SK-N-SH treated with all-trans-retinoic acid at 6 μM for 48 hours (cell line): ENCODE measurements at regions not wholly inside any gene's neighbourhood (a gene's known extent, or its start where the extent isn't known, plus 50 kb on each side); places are given as distances from the start of the nearest gene placed in this dataset.
A peak's percentile ranks its signal among the peaks of the same experiment; 100 is the strongest.

ENCODE experiments used
- ATAC-seq: fragments of 200-7000 bp; cut with Tn5 transposase; 3 replicates; pipeline ENCODE4 v1.9.1; 2020; ENCODE audit warnings: mild to moderate bottlenecking, moderate library complexity
- BACH2 ChIP-seq: fragments of 250-450 bp; sonication (Bioruptor Pico); IDR thresholded peaks from 2 replicates; pipeline ENCODE4 v1.9.0; 2021; ENCODE audit warnings: mild to moderate bottlenecking, borderline replicate concordance
- CREB5 ChIP-seq: fragments of 250-450 bp; sonication (Bioruptor Pico); IDR thresholded peaks from 2 replicates; pipeline ENCODE4 v1.5.1; 2020; ENCODE audit warnings: low read depth, mild to moderate bottlenecking, moderate library complexity
- CSRNP3 ChIP-seq: fragments of 250-450 bp; sonication (Bioruptor Pico); IDR thresholded peaks from 2 replicates; pipeline ENCODE4 v1.5.1; 2021; ENCODE audit warnings: mild to moderate bottlenecking, moderate library complexity
- ESRRG ChIP-seq: fragments of 250-450 bp; sonication (Bioruptor Pico); IDR thresholded peaks from 2 replicates; pipeline ENCODE4 v1.6.1; 2021; ENCODE audit warnings: mild to moderate bottlenecking
- ISL1 ChIP-seq: fragments of 250-450 bp; sonication (Bioruptor Pico); IDR thresholded peaks from 2 replicates; pipeline ENCODE4 v2.1.2; 2022; ENCODE audit warnings: mild to moderate bottlenecking, moderate library complexity
- OSR1 ChIP-seq: fragments of 250-450 bp; sonication (Bioruptor Pico); IDR thresholded peaks from 2 replicates; pipeline ENCODE4 v1.8.0; 2022; ENCODE audit warnings: moderate library complexity, mild to moderate bottlenecking, inconsistent platforms
- PATZ1 ChIP-seq: fragments of 250-450 bp; sonication (Bioruptor Pico); IDR thresholded peaks from 2 replicates; pipeline ENCODE4 v1.8.0; 2020; ENCODE audit warnings: mild to moderate bottlenecking, moderate library complexity, borderline replicate concordance
- PPARA ChIP-seq: fragments of 250-450 bp; sonication (Bioruptor Pico); IDR thresholded peaks from 2 replicates; pipeline ENCODE4 v1.5.0; 2020; ENCODE audit warnings: mild to moderate bottlenecking, borderline replicate concordance
- RARB ChIP-seq: fragments of 250-450 bp; sonication (Bioruptor Pico); IDR thresholded peaks from 2 replicates; pipeline ENCODE4 v1.8.0; 2021; ENCODE audit warnings: mild to moderate bottlenecking, moderate library complexity
- SNAI2 ChIP-seq: fragments of 250-450 bp; sonication (Bioruptor Pico); IDR thresholded peaks from 2 replicates; pipeline ENCODE4 v1.5.0; 2020; ENCODE audit warnings: mild to moderate bottlenecking, moderate library complexity
- TCF4 ChIP-seq: fragments of 250-450 bp; sonication (Bioruptor Pico); IDR thresholded peaks from 2 replicates; pipeline ENCODE4 v1.8.0; 2021; ENCODE audit warnings: mild to moderate bottlenecking, moderate library complexity, borderline replicate concordance
- TOX ChIP-seq: fragments of 250-450 bp; sonication (Bioruptor Pico); IDR thresholded peaks from 2 replicates; pipeline ENCODE4 v1.8.0; 2021; ENCODE audit warnings: mild to moderate bottlenecking, moderate library complexity, borderline replicate concordance
- TSHZ2 ChIP-seq: fragments of 250-450 bp; sonication (Bioruptor Pico); IDR thresholded peaks from 2 replicates; pipeline ENCODE4 v1.5.0; 2020; ENCODE audit warnings: mild to moderate bottlenecking, moderate library complexity
- ZC3H10 ChIP-seq: fragments of 250-450 bp; sonication (Bioruptor Pico); IDR thresholded peaks from 2 replicates; pipeline ENCODE4 v1.5.1; 2021; ENCODE audit warnings: mild to moderate bottlenecking, moderate library complexity
- ZFP3 ChIP-seq: fragments of 250-450 bp; sonication (Bioruptor Pico); IDR thresholded peaks from 2 replicates; pipeline ENCODE4 v1.5.0; 2020; ENCODE audit warnings: mild to moderate bottlenecking, moderate library complexity
- ZFP30 ChIP-seq: fragments of 450-650 bp; formaldehyde crosslinking; IDR thresholded peaks from 2 replicates; pipeline ENCODE4 v1.5.0; 2022; ENCODE audit warnings: mild to moderate bottlenecking, moderate library complexity
- ZNF565 ChIP-seq: fragments of 450-650 bp; formaldehyde crosslinking; conservative IDR thresholded peaks from 2 replicates; pipeline ENCODE4 v1.5.0; 2020; ENCODE audit warnings: low read depth, mild to moderate bottlenecking, moderate library complexity
- ZNF70 ChIP-seq: fragments of 450-650 bp; formaldehyde crosslinking; IDR thresholded peaks from 2 replicates; pipeline ENCODE4 v1.5.0; 2020; ENCODE audit warnings: mild to moderate bottlenecking, moderate library complexity
- ZNF8 ChIP-seq: fragments of 450-650 bp; formaldehyde crosslinking; IDR thresholded peaks from 2 replicates; pipeline ENCODE4 v1.5.0; 2020; ENCODE audit warnings: mild to moderate bottlenecking, moderate library complexity
- TF ChIP-seq, protein P1 (sequence below): fragments of 250-450 bp; sonication (Bioruptor Pico); IDR thresholded peaks from 2 replicates; pipeline ENCODE4 v1.8.0; 2021; ENCODE audit warnings: low read depth, mild to moderate bottlenecking, moderate library complexity, borderline replicate concordance

- ATAC-seq = no peak
- TF ChIP-seq CREB5 (CRISPR knock-in tag) (no peak), BACH2 (CRISPR knock-in tag) (no peak), SNAI2 (CRISPR knock-in tag) (no peak), PATZ1 (CRISPR knock-in tag) (no peak), ZNF565 (CRISPR knock-in tag) (no peak), ZC3H10 (CRISPR knock-in tag) (no peak), TOX (CRISPR knock-in tag) (no peak), OSR1 (no peak), ISL1 (CRISPR knock-in tag) (no peak), TCF4 (CRISPR knock-in tag) (no peak), ESRRG (CRISPR knock-in tag) (no peak), ZNF70 (CRISPR knock-in tag) (no peak), ZNF8 (CRISPR knock-in tag) (no peak), PPARA (CRISPR knock-in tag) (no peak)
- TF ChIP-seq, protein P1, sequence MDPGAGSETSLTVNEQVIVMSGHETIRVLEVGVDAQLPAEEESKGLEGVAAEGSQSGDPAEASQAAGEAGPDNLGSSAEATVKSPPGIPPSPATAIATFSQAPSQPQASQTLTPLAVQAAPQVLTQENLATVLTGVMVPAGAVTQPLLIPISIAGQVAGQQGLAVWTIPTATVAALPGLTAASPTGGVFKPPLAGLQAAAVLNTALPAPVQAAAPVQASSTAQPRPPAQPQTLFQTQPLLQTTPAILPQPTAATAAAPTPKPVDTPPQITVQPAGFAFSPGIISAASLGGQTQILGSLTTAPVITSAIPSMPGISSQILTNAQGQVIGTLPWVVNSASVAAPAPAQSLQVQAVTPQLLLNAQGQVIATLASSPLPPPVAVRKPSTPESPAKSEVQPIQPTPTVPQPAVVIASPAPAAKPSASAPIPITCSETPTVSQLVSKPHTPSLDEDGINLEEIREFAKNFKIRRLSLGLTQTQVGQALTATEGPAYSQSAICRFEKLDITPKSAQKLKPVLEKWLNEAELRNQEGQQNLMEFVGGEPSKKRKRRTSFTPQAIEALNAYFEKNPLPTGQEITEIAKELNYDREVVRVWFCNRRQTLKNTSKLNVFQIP = no peak
Measured at GRCh38 chr2:234423884-234424283, 73.0 kb downstream of the ARL4C start.

DNA sequence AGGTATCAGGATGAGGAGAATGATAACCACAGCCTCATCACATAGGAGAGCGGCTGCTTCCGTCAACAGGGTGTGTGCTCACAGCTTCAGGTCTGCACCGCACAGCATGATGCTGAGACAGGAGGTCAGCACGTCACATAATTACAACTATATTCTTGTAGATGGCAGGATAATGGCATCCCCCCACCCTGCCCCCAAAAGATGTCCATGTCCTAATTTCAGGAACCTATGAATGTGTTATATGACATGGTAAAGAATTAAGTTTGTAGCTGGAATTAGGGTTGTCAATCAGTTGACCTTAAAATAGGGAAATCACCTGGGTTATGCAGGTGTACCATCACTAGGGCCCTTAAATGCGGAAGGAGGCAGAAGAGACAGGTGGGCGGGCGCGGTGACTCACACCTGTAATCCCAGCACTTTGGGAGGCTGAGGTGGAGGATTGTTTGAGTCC lies 73.9 kb downstream of the ARL4C start:
- no peak for ATAC-seq
- no peak for TF ChIP-seq ESRRG (CRISPR knock-in tag)
- TF ChIP-seq ZFP30 = no peak
- TF ChIP-seq PPARA (CRISPR knock-in tag) = no peak
- no peak for TF ChIP-seq ISL1 (CRISPR knock-in tag)

DNA sequence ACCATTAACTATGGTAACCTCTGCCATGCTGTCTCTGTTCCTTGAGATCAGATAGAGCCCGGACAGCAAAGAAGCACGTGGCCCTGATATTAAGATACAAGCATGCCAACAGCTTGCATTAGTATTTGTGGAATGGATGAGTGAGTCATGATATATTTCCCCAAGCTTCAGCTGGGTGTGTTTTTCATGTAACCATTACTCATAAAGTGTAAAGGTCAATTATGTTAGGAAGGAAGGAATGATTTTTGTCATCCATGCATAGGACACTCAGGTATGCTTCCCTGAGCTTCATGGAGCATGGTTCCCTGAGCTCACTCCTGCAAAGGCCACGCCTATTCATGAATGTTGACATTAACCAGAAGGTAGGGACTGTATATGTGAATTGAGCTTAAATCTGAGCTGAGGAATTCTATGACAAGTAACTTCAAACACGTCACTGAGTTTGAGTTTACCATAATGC lies 74.6 kb downstream of the ARL4C start:
- TF ChIP-seq, protein P1 = no peak
- peak; percentile 58 for TF ChIP-seq ISL1 (CRISPR knock-in tag)
- peak; percentile 98 for ATAC-seq

DNA sequence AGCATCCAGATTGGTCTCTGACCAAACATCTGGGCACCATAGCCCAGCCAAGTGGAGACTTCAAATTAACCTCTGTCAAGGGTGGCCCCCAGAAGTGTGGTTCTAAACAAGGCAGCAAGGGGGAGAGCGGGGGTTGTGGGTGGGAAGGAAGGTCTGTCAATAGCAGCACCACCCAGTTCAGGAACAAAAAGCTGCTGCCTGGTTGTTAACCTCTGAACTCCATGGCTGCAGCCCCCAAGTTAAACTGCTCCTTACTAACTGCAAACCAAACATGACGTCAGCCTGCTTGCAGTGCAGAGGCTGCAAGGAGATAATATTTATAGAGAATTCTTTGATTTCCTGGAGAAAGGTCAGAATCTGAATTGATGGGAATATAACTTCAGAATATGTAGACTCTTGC lies 76.5 kb downstream of the ARL4C start:
- ATAC-seq = no peak
- TF ChIP-seq BACH2 (CRISPR knock-in tag) = no peak
- TF ChIP-seq, protein P1 = no peak
- TF ChIP-seq RARB (CRISPR knock-in tag) = no peak
- no peak for TF ChIP-seq ZFP3 (CRISPR knock-in tag)
- TF ChIP-seq PATZ1 (CRISPR knock-in tag) = no peak
- TF ChIP-seq ESRRG (CRISPR knock-in tag) = no peak
- TF ChIP-seq SNAI2 (CRISPR knock-in tag) = no peak
- no peak for TF ChIP-seq TCF4 (CRISPR knock-in tag)
- no peak for TF ChIP-seq TSHZ2 (CRISPR knock-in tag)
- TF ChIP-seq CSRNP3 (CRISPR knock-in tag) = no peak
- no peak for TF ChIP-seq ZC3H10 (CRISPR knock-in tag)
- no peak for TF ChIP-seq ZNF565 (CRISPR knock-in tag)
